NB4 (cell line): ENCODE measurements at regions not wholly inside any gene's neighbourhood (a gene's known extent, or its start where the extent isn't known, plus 50 kb on each side); places are given as distances from the start of the nearest gene placed in this dataset.

Experiments
- CTCF ChIP-seq: IDR thresholded peaks from one replicate; pipeline ENCODE4 v1.5.1; 2012; ENCODE audit warnings: low read depth, low read length
- MYC ChIP-seq: IDR thresholded peaks from 2 replicates; pipeline ENCODE4 v1.6.1; 2011; ENCODE audit warnings: low read depth, low read length
- POLR2A ChIP-seq: IDR thresholded peaks from 2 replicates; pipeline ENCODE4 v1.6.1; 2011; ENCODE audit warnings: mild to moderate bottlenecking; ENCODE audit not compliant: insufficient read length; ENCODE audit errors: extremely low read depth

DNA sequence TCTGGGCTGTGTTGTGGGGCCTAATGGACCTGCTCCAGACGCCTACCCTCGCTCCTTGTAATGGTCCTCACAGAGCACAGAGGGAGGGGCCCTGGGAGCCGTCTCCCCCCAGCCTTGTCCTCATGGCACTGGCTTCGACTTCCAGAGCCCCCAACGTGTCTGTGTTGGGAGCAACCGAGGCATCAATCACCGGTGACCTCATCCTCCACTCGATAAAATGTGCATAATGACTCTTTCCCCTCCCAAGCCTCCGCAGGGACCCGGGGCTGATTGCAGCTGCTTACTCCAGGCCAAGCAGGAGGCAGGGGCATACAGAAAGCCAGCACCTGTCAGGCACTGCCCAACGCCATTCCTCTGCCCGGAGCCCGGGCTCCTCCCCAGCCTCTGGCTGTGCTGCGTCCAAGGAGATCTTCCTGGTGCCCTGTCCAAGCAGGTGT lies 271.7 kb downstream of the NDUFA10 start:
- TF ChIP-seq POLR2A = no peak
- no peak for TF ChIP-seq CTCF
- TF ChIP-seq MYC = no peak
